GM23338 (cell line): ENCODE measurements at regions not wholly inside any gene's neighbourhood (a gene's known extent, or its start where the extent isn't known, plus 50 kb on each side); places are given as distances from the start of the nearest gene placed in this dataset.

Source experiments
- ATAC-seq: fragments of 200-7000 bp; cut with Tn5 transposase; 3 replicates; pipeline ENCODE4 v1.9.1; 2020
- DNase-seq: peaks from one replicate; pipeline ENCODE4 v3.0.0-alpha.2; 2015; ENCODE audit warnings: low spot score
- H2AFZ ChIP-seq: fragments of 200-600 bp; sonication (generic); 2 replicates; pipeline ENCODE4 v1.8.0; 2016; ENCODE audit warnings: antibody characterized with exemption, mild to moderate bottlenecking, moderate library complexity
- H3F3A ChIP-seq: fragments of 200-600 bp; sonication (generic); replicated peaks from 2 replicates; pipeline ENCODE4 v1.8.0; 2017; ENCODE audit warnings: antibody characterized with exemption, mixed run types, low read depth
- H3K27ac ChIP-seq: fragments of 200-600 bp; sonication (generic); 2 replicates; pipeline ENCODE4 v1.6.1; 2016; ENCODE audit warnings: low read depth
- H3K27me3 ChIP-seq: fragments of 200-600 bp; sonication (generic); 2 replicates; pipeline ENCODE4 v1.8.0; 2016; ENCODE audit warnings: mild to moderate bottlenecking, mixed run types, moderate library complexity; ENCODE audit not compliant: insufficient read depth
- H3K36me3 ChIP-seq: fragments of 200-600 bp; sonication (generic); 2 replicates; pipeline ENCODE4 v1.8.0; 2016; ENCODE audit warnings: mild to moderate bottlenecking; ENCODE audit not compliant: insufficient read depth
- H3K4me1 ChIP-seq: fragments of 200-600 bp; sonication (generic); 2 replicates; pipeline ENCODE4 v1.8.0; 2016; ENCODE audit warnings: mild to moderate bottlenecking, moderate library complexity; ENCODE audit not compliant: insufficient read depth
- H3K4me2 ChIP-seq: fragments of 200-600 bp; sonication (generic); 2 replicates; pipeline ENCODE4 v1.7.1; 2017; ENCODE audit warnings: mixed run types
- H3K4me3 ChIP-seq: fragments of 200-600 bp; sonication (generic); 2 replicates; pipeline ENCODE4 v1.6.1; 2016; ENCODE audit warnings: mixed run types
- H3K79me2 ChIP-seq: fragments of 200-600 bp; sonication (generic); replicated peaks from 2 replicates; pipeline ENCODE4 v1.8.0; 2017; ENCODE audit warnings: mild to moderate bottlenecking; ENCODE audit not compliant: insufficient read depth
- H3K9me2 ChIP-seq: fragments of 200-600 bp; sonication (generic); 2 replicates; pipeline ENCODE4 v1.8.0; 2017; ENCODE audit not compliant: insufficient read depth
- H4K20me1 ChIP-seq: fragments of 200-600 bp; sonication (generic); replicated peaks from 2 replicates; pipeline ENCODE4 v1.8.0; 2017; ENCODE audit warnings: mild to moderate bottlenecking; ENCODE audit not compliant: insufficient read depth
- H3K27ac Mint-ChIP-seq: 2 replicates; pipeline ENCODE4 v1.8.0; 2020; ENCODE audit warnings: inconsistent platforms, mild to moderate bottlenecking, moderate library complexity, mixed read lengths
- H3K27me3 Mint-ChIP-seq: 3 replicates; pipeline ENCODE4 v1.8.0; 2022; ENCODE audit warnings: low read depth, mild to moderate bottlenecking, moderate library complexity, mixed read lengths, inconsistent platforms; ENCODE audit not compliant: insufficient read depth, poor library complexity
- H3K36me3 Mint-ChIP-seq: 3 replicates; pipeline ENCODE4 v1.8.0; 2021; ENCODE audit warnings: low read depth, mild to moderate bottlenecking, inconsistent platforms, moderate library complexity, mixed read lengths
- H3K4me1 Mint-ChIP-seq: 3 replicates; pipeline ENCODE4 v1.8.0; 2020; ENCODE audit warnings: mild to moderate bottlenecking, inconsistent platforms, mixed read lengths
- H3K4me3 Mint-ChIP-seq: 3 replicates; pipeline ENCODE4 v1.8.0; 2021; ENCODE audit warnings: moderate library complexity, mild to moderate bottlenecking, inconsistent platforms, mixed read lengths
- H3K9me3 Mint-ChIP-seq: 3 replicates; pipeline ENCODE4 v1.8.0; 2020; ENCODE audit warnings: moderate library complexity, mild to moderate bottlenecking, inconsistent platforms, mixed read lengths
- CREB1 ChIP-seq: fragments of 250-450 bp; sonication (Bioruptor Pico); IDR thresholded peaks from 2 replicates; pipeline ENCODE4 v1.5.0; 2020; ENCODE audit warnings: low read depth, mild to moderate bottlenecking, moderate library complexity
- EZH2phosphoT487 ChIP-seq: fragments of 200-600 bp; sonication (generic); IDR thresholded peaks from one replicate; pipeline ENCODE4 v1.8.1; 2018; ENCODE audit warnings: antibody characterized with exemption; ENCODE audit not compliant: unreplicated experiment
- NANOG ChIP-seq: IDR thresholded peaks from 2 replicates; pipeline ENCODE4 v1.6.1; 2016; ENCODE audit warnings: antibody characterized with exemption, borderline replicate concordance
- POLR2AphosphoS5 ChIP-seq: IDR thresholded peaks from 2 replicates; pipeline ENCODE4 v1.6.1; 2016; ENCODE audit warnings: antibody characterized with exemption, low read depth
- STAT1 ChIP-seq: IDR thresholded peaks from one replicate; pipeline ENCODE4 v1.6.1; 2016; ENCODE audit warnings: antibody characterized with exemption; ENCODE audit not compliant: unreplicated experiment
- ZNF114 ChIP-seq: fragments of 250-450 bp; sonication (Bioruptor Pico); IDR thresholded peaks from 2 replicates; pipeline ENCODE4 v1.5.0; 2020; ENCODE audit warnings: mild to moderate bottlenecking, moderate library complexity
- ZNF331 ChIP-seq: fragments of 250-450 bp; sonication (Bioruptor Pico); IDR thresholded peaks from 2 replicates; pipeline ENCODE4 v1.5.0; 2020; ENCODE audit warnings: low read depth, mild to moderate bottlenecking, moderate library complexity
- TF ChIP-seq, protein P1 (sequence below): fragments of 250-450 bp; sonication (Bioruptor Pico); IDR thresholded peaks from 2 replicates; pipeline ENCODE4 v1.5.0; 2020; ENCODE audit warnings: mild to moderate bottlenecking, moderate library complexity
- TF ChIP-seq, protein P2 (sequence below): IDR thresholded peaks from one replicate; pipeline ENCODE4 v1.6.1; 2018; ENCODE audit warnings: antibody characterized with exemption; ENCODE audit not compliant: unreplicated experiment
- TF ChIP-seq, protein P3 (sequence below): IDR thresholded peaks from 2 replicates; pipeline ENCODE4 v1.6.1; 2016; ENCODE audit warnings: antibody characterized with exemption
- TF ChIP-seq, protein P4 (sequence below), 2 experiments: fragments of 200-600 bp in 1 of 2; sonication (generic) in 1 of 2; conservative IDR thresholded peaks; 2 replicates each; pipeline versions ENCODE4 v1.5.1 to v1.6.1; 2016 to 2017; ENCODE audit warnings: antibody characterized with exemption in 2 of 2, low read depth in 2 of 2, mild to moderate bottlenecking in 2 of 2, moderate library complexity in 1 of 2

DNA sequence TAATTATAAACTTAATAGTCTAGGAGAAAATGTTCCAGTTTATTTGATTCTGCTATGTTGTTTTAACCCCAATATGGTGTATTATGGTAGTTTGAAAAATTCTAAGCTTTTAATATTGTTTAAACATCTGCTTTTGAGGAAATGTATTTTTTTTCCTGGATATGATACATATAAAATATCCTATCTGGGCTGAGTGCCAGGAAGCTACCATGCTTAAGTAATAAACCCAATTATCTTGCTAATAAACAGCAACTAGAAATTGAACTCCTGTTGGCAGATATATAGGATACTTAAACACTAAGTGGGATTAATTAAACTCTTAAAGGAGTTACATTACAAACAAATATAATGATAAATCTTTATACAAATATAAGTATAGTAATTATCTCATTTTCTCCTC, 293.7 kb upstream of the GRM7 start (continued):
- TF ChIP-seq, protein P1, sequence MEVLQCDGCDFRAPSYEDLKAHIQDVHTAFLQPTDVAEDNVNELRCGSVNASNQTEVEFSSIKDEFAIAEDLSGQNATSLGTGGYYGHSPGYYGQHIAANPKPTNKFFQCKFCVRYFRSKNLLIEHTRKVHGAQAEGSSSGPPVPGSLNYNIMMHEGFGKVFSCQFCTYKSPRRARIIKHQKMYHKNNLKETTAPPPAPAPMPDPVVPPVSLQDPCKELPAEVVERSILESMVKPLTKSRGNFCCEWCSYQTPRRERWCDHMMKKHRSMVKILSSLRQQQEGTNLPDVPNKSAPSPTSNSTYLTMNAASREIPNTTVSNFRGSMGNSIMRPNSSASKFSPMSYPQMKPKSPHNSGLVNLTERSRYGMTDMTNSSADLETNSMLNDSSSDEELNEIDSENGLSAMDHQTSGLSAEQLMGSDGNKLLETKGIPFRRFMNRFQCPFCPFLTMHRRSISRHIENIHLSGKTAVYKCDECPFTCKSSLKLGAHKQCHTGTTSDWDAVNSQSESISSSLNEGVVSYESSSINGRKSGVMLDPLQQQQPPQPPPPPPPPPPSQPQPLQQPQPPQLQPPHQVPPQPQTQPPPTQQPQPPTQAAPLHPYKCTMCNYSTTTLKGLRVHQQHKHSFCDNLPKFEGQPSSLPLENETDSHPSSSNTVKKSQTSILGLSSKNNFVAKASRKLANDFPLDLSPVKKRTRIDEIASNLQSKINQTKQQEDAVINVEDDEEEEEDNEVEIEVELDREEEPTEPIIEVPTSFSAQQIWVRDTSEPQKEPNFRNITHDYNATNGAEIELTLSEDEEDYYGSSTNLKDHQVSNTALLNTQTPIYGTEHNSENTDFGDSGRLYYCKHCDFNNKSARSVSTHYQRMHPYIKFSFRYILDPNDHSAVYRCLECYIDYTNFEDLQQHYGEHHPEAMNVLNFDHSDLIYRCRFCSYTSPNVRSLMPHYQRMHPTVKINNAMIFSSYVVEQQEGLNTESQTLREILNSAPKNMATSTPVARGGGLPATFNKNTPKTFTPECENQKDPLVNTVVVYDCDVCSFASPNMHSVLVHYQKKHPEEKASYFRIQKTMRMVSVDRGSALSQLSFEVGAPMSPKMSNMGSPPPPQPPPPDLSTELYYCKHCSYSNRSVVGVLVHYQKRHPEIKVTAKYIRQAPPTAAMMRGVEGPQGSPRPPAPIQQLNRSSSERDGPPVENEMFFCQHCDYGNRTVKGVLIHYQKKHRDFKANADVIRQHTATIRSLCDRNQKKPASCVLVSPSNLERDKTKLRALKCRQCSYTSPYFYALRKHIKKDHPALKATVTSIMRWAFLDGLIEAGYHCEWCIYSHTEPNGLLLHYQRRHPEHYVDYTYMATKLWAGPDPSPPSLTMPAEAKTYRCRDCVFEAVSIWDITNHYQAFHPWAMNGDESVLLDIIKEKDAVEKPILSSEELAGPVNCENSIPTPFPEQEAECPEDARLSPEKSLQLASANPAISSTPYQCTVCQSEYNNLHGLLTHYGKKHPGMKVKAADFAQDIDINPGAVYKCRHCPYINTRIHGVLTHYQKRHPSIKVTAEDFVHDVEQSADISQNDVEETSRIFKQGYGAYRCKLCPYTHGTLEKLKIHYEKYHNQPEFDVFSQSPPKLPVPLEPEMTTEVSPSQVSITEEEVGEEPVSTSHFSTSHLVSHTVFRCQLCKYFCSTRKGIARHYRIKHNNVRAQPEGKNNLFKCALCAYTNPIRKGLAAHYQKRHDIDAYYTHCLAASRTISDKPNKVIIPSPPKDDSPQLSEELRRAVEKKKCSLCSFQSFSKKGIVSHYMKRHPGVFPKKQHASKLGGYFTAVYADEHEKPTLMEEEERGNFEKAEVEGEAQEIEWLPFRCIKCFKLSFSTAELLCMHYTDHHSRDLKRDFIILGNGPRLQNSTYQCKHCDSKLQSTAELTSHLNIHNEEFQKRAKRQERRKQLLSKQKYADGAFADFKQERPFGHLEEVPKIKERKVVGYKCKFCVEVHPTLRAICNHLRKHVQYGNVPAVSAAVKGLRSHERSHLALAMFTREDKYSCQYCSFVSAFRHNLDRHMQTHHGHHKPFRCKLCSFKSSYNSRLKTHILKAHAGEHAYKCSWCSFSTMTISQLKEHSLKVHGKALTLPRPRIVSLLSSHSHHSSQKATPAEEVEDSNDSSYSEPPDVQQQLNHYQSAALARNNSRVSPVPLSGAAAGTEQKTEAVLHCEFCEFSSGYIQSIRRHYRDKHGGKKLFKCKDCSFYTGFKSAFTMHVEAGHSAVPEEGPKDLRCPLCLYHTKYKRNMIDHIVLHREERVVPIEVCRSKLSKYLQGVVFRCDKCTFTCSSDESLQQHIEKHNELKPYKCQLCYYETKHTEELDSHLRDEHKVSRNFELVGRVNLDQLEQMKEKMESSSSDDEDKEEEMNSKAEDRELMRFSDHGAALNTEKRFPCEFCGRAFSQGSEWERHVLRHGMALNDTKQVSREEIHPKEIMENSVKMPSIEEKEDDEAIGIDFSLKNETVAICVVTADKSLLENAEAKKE = no peak
- TF ChIP-seq POLR2AphosphoS5 = no peak
- TF ChIP-seq CREB1 (CRISPR knock-in tag) = no peak

DNA sequence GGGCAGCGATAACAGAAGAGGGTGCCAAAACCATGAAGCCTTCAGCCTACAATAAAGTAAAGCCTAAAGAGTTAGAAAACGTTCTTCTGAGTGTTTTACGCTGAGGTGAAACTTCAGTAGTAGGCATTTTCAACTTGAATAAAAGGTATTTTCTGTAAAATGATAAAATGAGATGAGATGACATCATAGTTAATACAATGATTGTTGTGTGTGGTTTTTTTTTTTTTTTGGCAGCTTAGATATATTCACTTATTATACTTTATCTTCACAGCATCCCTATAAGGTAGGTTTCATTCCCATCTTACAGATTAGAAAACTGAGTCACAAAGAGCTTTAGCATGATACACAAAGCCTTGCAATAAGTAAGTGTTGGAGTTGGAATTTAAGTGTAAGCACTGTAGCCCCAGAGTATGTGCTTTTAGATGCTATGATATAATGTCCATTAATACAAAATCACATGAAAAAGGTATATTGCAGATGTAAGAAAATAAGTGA, 291.9 kb upstream of the GRM7 start:
- Histone ChIP-seq H3F3A (no peaks in the 10 kb centered on the region), H4K20me1 (no peaks in the 10 kb centered on the region), H3K4me2 (no peak overlapping the region), H3K4me3 (no peak overlapping the region), H3K79me2 (no peaks in the 10 kb centered on the region), H3K27me3 (no peaks in the 10 kb centered on the region), H3K36me3 (peaks cover 13% of the 10 kb centered on the region), H3K27ac (no peak overlapping the region), H3K9me2 (no peaks in the 10 kb centered on the region), H2AFZ (no peak overlapping the region), H3K4me1 (no peaks in the 10 kb centered on the region)
- ATAC-seq (no peak), DNase-seq (no peak)
- no peak overlapping the region for H3K27ac Mint-ChIP-seq
- no peaks in the 10 kb centered on the region for H3K27me3 Mint-ChIP-seq
- TF ChIP-seq, protein P2, sequence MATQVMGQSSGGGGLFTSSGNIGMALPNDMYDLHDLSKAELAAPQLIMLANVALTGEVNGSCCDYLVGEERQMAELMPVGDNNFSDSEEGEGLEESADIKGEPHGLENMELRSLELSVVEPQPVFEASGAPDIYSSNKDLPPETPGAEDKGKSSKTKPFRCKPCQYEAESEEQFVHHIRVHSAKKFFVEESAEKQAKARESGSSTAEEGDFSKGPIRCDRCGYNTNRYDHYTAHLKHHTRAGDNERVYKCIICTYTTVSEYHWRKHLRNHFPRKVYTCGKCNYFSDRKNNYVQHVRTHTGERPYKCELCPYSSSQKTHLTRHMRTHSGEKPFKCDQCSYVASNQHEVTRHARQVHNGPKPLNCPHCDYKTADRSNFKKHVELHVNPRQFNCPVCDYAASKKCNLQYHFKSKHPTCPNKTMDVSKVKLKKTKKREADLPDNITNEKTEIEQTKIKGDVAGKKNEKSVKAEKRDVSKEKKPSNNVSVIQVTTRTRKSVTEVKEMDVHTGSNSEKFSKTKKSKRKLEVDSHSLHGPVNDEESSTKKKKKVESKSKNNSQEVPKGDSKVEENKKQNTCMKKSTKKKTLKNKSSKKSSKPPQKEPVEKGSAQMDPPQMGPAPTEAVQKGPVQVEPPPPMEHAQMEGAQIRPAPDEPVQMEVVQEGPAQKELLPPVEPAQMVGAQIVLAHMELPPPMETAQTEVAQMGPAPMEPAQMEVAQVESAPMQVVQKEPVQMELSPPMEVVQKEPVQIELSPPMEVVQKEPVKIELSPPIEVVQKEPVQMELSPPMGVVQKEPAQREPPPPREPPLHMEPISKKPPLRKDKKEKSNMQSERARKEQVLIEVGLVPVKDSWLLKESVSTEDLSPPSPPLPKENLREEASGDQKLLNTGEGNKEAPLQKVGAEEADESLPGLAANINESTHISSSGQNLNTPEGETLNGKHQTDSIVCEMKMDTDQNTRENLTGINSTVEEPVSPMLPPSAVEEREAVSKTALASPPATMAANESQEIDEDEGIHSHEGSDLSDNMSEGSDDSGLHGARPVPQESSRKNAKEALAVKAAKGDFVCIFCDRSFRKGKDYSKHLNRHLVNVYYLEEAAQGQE = no peak
- TF ChIP-seq ZNF331 (CRISPR knock-in tag) (no peak), CREB1 (CRISPR knock-in tag) (no peak), ZNF114 (CRISPR knock-in tag) (no peak), STAT1 (no peak), NANOG (no peak), EZH2phosphoT487 (no peak)
- TF ChIP-seq, protein P3, sequence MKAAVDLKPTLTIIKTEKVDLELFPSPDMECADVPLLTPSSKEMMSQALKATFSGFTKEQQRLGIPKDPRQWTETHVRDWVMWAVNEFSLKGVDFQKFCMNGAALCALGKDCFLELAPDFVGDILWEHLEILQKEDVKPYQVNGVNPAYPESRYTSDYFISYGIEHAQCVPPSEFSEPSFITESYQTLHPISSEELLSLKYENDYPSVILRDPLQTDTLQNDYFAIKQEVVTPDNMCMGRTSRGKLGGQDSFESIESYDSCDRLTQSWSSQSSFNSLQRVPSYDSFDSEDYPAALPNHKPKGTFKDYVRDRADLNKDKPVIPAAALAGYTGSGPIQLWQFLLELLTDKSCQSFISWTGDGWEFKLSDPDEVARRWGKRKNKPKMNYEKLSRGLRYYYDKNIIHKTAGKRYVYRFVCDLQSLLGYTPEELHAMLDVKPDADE = no peak
- TF ChIP-seq, protein P4, sequence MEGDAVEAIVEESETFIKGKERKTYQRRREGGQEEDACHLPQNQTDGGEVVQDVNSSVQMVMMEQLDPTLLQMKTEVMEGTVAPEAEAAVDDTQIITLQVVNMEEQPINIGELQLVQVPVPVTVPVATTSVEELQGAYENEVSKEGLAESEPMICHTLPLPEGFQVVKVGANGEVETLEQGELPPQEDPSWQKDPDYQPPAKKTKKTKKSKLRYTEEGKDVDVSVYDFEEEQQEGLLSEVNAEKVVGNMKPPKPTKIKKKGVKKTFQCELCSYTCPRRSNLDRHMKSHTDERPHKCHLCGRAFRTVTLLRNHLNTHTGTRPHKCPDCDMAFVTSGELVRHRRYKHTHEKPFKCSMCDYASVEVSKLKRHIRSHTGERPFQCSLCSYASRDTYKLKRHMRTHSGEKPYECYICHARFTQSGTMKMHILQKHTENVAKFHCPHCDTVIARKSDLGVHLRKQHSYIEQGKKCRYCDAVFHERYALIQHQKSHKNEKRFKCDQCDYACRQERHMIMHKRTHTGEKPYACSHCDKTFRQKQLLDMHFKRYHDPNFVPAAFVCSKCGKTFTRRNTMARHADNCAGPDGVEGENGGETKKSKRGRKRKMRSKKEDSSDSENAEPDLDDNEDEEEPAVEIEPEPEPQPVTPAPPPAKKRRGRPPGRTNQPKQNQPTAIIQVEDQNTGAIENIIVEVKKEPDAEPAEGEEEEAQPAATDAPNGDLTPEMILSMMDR (conservative IDR thresholded peaks at IDR 0.05; ENCODE audit: low read depth in 2 of 2) = no peak
- no peak overlapping the region for H3K4me3 Mint-ChIP-seq
- peaks cover 58% of the 10 kb centered on the region for H3K9me3 Mint-ChIP-seq
- H3K4me1 Mint-ChIP-seq = no peaks in the 10 kb centered on the region
- peaks cover 25% of the 10 kb centered on the region for H3K36me3 Mint-ChIP-seq
